K562 (cell line): ENCODE measurements at regions not wholly inside any gene's neighbourhood (a gene's known extent, or its start where the extent isn't known, plus 50 kb on each side); places are given as distances from the start of the nearest gene placed in this dataset.

Experiments
- ATAC-seq: fragments of 200-7000 bp; cut with Tn5 transposase; 3 replicates; pipeline ENCODE4 v1.9.1; 2020; ENCODE audit warnings: moderate library complexity
- BruUV-seq: library from RNA; stranded (reverse); fragments of 400-500 nt; replicated peaks from 2 replicates; lab custom pipeline; 2021; lab: Mats Ljungman, UMichigan
- CTCF ChIA-PET: fragments of 300-600 bp; formaldehyde crosslinking; extraction: SDS; loops from one replicate; lab custom pipeline; 2021; ENCODE audit warnings: low intra/inter-chr PET ratio; lab: Yijun Ruan, JAX
- POLR2A ChIA-PET: fragments of 300-600, 350-650 bp; sonication (Branson Sonifier 250); formaldehyde crosslinking; extraction: SDS; loops from one replicate; lab custom pipeline; 2021; ENCODE audit warnings: antibody characterized with exemption, inconsistent platforms; lab: Yijun Ruan, JAX
- DNase-seq, 4 experiments: peaks; one replicate each; pipeline versions ENCODE4 v3.0.0 to v3.0.0-alpha.2; 2011 to 2018; ENCODE audit warnings: low spot score in 3 of 4, mixed read lengths in 3 of 4; ENCODE audit errors: extremely low read depth in 1 of 4
- FAIRE-seq: peaks from 2 replicates; lab custom pipeline; 2011; peaks lifted over from hg19 to GRCh38; lab: Jason Lieb, UNC
- H2AFZ ChIP-seq: 2 replicates; pipeline ENCODE4 v1.6.0; 2011; ENCODE audit warnings: low read depth, low read length, control low read depth, inconsistent platforms
- H3K27ac ChIP-seq: fragments of 200-600 bp; 3 replicates; pipeline ENCODE4 v1.8.0; 2011; ENCODE audit warnings: low read depth, mild to moderate bottlenecking, control low read depth, inconsistent platforms, low read length, moderate library complexity, mixed read lengths; ENCODE audit errors: extremely low read depth
- H3K27me3 ChIP-seq, 2 experiments: fragments of 300-600 bp in 1 of 2; 2 replicates in 1 of 2; 3 replicates in 1 of 2; pipeline versions ENCODE4 v1.6.0 to v1.8.0; 2011; ENCODE audit warnings: inconsistent platforms in 2 of 2, low read length in 2 of 2, mild to moderate bottlenecking in 1 of 2, mixed read lengths in 1 of 2, moderate library complexity in 1 of 2; ENCODE audit not compliant: control insufficient read depth in 2 of 2, insufficient read depth in 2 of 2
- H3K36me3 ChIP-seq: fragments of 300-600 bp; 3 replicates; pipeline ENCODE4 v1.8.0; 2011; ENCODE audit warnings: mild to moderate bottlenecking, low read length, inconsistent platforms; ENCODE audit not compliant: control insufficient read depth, insufficient read depth
- H3K4me1 ChIP-seq, 2 experiments: fragments of 200-600 bp in 1 of 2; replicated peaks in 1 of 2; 2 replicates in 1 of 2; 3 replicates in 1 of 2; pipeline versions ENCODE4 v1.5.1 to v1.8.0; 2011; ENCODE audit warnings: inconsistent platforms in 2 of 2, low read length in 2 of 2, mild to moderate bottlenecking in 1 of 2, mixed read lengths in 1 of 2, moderate library complexity in 1 of 2; ENCODE audit not compliant: control insufficient read depth in 2 of 2, insufficient read depth in 2 of 2
- H3K4me2 ChIP-seq: 2 replicates; pipeline ENCODE4 v1.6.1; 2011; ENCODE audit warnings: low read length, control low read depth, inconsistent platforms, mixed read lengths; ENCODE audit not compliant: insufficient read depth
- H3K4me3 ChIP-seq: fragments of 200-600 bp; sonication (generic), shearing (Covaris generic); 2 replicates; pipeline ENCODE4 v1.5.1; 2016; ENCODE audit warnings: control low read depth, inconsistent platforms
- H3K79me2 ChIP-seq: fragments of 200-600 bp; 3 replicates; pipeline ENCODE4 v1.8.0; 2011; ENCODE audit warnings: low read length, inconsistent platforms; ENCODE audit not compliant: control insufficient read depth, insufficient read depth
- H3K9ac ChIP-seq, 2 experiments: 2 replicates each; pipeline versions ENCODE4 v1.6.0 to v1.6.1; 2011; ENCODE audit warnings: low read depth in 2 of 2, low read length in 2 of 2, control low read depth in 1 of 2, inconsistent platforms in 1 of 2, mild to moderate bottlenecking in 1 of 2, mixed read lengths in 1 of 2; ENCODE audit not compliant: insufficient read depth in 1 of 2
- H3K9me1 ChIP-seq: one replicate; pipeline ENCODE4 v1.6.0; 2011; ENCODE audit warnings: inconsistent platforms, mild to moderate bottlenecking, low read length, moderate library complexity; ENCODE audit not compliant: control insufficient read depth, insufficient read depth
- H3K9me3 ChIP-seq: replicated peaks from 2 replicates; pipeline ENCODE4 v1.5.1; 2011; ENCODE audit warnings: low read depth, low read length, inconsistent platforms; ENCODE audit not compliant: control insufficient read depth, insufficient read depth
- H4K20me1 ChIP-seq: replicated peaks from 2 replicates; pipeline ENCODE4 v1.6.1; 2011; ENCODE audit warnings: low read length, inconsistent platforms, mixed read lengths; ENCODE audit not compliant: control insufficient read depth, insufficient read depth
- ARHGAP35 ChIP-seq: fragments of 450-650 bp; IDR thresholded peaks from 2 replicates; pipeline ENCODE4 v1.6.1; 2018; ENCODE audit not compliant: partially characterized antibody
- FOXP4 ChIP-seq: sonication (generic); formaldehyde crosslinking; IDR thresholded peaks from 2 replicates; pipeline ENCODE4 v1.8.0; 2022; ENCODE audit warnings: mild to moderate bottlenecking, missing genetic modification reagents, borderline replicate concordance
- HSF4 ChIP-seq: fragments of 250-450 bp; sonication (Bioruptor Pico); IDR thresholded peaks from 2 replicates; pipeline ENCODE4 v2.1.2; 2022; ENCODE audit warnings: mild to moderate bottlenecking, moderate library complexity, borderline replicate concordance
- KHSRP ChIP-seq: fragments of 450-650 bp; IDR thresholded peaks from 2 replicates; pipeline ENCODE4 v1.6.1; 2017
- L3MBTL2 ChIP-seq: fragments of 450-650 bp; IDR thresholded peaks from 2 replicates; pipeline ENCODE4 v1.6.1; 2016; ENCODE audit warnings: mild to moderate bottlenecking, moderate library complexity
- RNF219 ChIP-seq: fragments of 250-450 bp; sonication (Bioruptor Pico); IDR thresholded peaks from 2 replicates; pipeline ENCODE4 v1.5.0; 2022; ENCODE audit warnings: mild to moderate bottlenecking
- SETDB1 ChIP-seq: IDR thresholded peaks from one replicate; pipeline ENCODE4 v1.6.1; 2012; ENCODE audit warnings: low read length, control low read depth, inconsistent platforms
- TCFL5 ChIP-seq: fragments of 250-450 bp; sonication (Bioruptor Pico); conservative IDR thresholded peaks from 2 replicates; pipeline ENCODE4 v1.6.1; 2021; ENCODE audit warnings: mild to moderate bottlenecking, moderate library complexity, matching md5 sums
- YY1 ChIP-seq, 3 experiments: IDR thresholded peaks; 2 replicates each; pipeline ENCODE4 v1.6.1; 2011; ENCODE audit warnings: low read length in 2 of 3, mild to moderate bottlenecking in 2 of 3, moderate library complexity in 2 of 3, borderline replicate concordance in 1 of 3, control low read depth in 1 of 3, low read depth in 1 of 3; ENCODE audit not compliant: insufficient read depth in 3 of 3, insufficient replicate concordance in 2 of 3, control insufficient read depth in 1 of 3, insufficient read length in 1 of 3; ENCODE audit errors: extremely low read depth in 1 of 3
- ZMIZ1 ChIP-seq, 2 experiments: fragments of 150-350 bp in 1 of 2; IDR thresholded peaks; 2 replicates each; pipeline ENCODE4 v1.6.1; 2012 to 2016; ENCODE audit warnings: low read depth in 2 of 2, low read length in 2 of 2, mild to moderate bottlenecking in 1 of 2, moderate library complexity in 1 of 2
- ZNF165 ChIP-seq: fragments of 250-450 bp; sonication (Bioruptor Pico); IDR thresholded peaks from 2 replicates; pipeline ENCODE4 v1.4.0; 2020; ENCODE audit warnings: borderline replicate concordance
- ZNF583 ChIP-seq: fragments of 250-450 bp; sonication (Bioruptor Pico); IDR thresholded peaks from 2 replicates; pipeline ENCODE4 v1.4.0; 2020
- ZNF586 ChIP-seq: fragments of 450-650 bp; formaldehyde crosslinking; conservative IDR thresholded peaks from 2 replicates; pipeline ENCODE4 v1.4.0; 2020; ENCODE audit warnings: mild to moderate bottlenecking, moderate library complexity
- WGBS: fragments of 100-300 bp; shearing (Covaris generic); methylation state at CpG from one replicate; pipeline ENCODE4 v1.1.6; 2016; ENCODE audit warnings: low coverage, mixed read lengths; ENCODE audit not compliant: insufficient coverage; ENCODE audit errors: missing lambda C conversion rate; 5-methylcytosine and 5-hydroxymethylcytosine counted together
- in situ Hi-C: fragments of 300-500 bp; cut with MboI; formaldehyde crosslinking; loops from 4 replicates; pipeline ENCODE4 v1.15.0; 2018; ENCODE audit warnings: inconsistent platforms, mixed read lengths
- intact Hi-C: fragments of 100-400 bp; cut with micrococcal nuclease; formaldehyde crosslinking; loops from 2 replicates; pipeline ENCODE4 v1.14.2; 2022

- Histone ChIP-seq H3K9ac (no peak overlapping the region), H3K9me1 (no peaks in the 10 kb centered on the region), H3K4me3 (no peak overlapping the region), H3K4me2 (no peak overlapping the region), H2AFZ (no peak overlapping the region), H3K4me1 (no peaks in the 10 kb centered on the region), H3K36me3 (no peaks in the 10 kb centered on the region), H3K27ac (no peak overlapping the region), H3K79me2 (no peaks in the 10 kb centered on the region), H3K27me3 (peaks cover 4 to 28% of the 10 kb centered on the region in 2 experiments; a peak in 3 of 5 replicates), H4K20me1 (no peaks in the 10 kb centered on the region), H3K9me3 (no peaks in the 10 kb centered on the region)
- TF ChIP-seq FOXP4 (CRISPR knock-in tag) (no peak), ZNF586 (CRISPR knock-in tag) (no peak), SETDB1 (no peak), HSF4 (CRISPR knock-in tag) (no peak), ZMIZ1 (IDR thresholded peaks at IDR 0.05; ENCODE audit: low read depth in 2 of 2, low read length in 2 of 2) (no peak), TCFL5 (no peak), YY1 (IDR thresholded peaks at IDR 0.05; ENCODE audit: borderline replicate concordance in 1 of 3, control insufficient read depth in 1 of 3, extremely low read depth in 1 of 3, insufficient read depth in 3 of 3, insufficient read length in 1 of 3, insufficient replicate concordance in 2 of 3, low read depth in 1 of 3, low read length in 2 of 3) (no peak), RNF219 (CRISPR knock-in tag) (no peak), L3MBTL2 (no peak), ARHGAP35 (no peak), ZNF583 (CRISPR knock-in tag) (no peak), ZNF165 (no peak), KHSRP (no peak)
- WGBS: 1% methylated on average over 9 of the region's 9 CpGs
- intact Hi-C loops: no loop called here
- POLR2A ChIA-PET: no interaction called here
- DNase-seq (no peak), FAIRE-seq (no peak), ATAC-seq (no peak)
- BruUV-seq: no TSS peak
- in situ Hi-C loops: no loop called here
- CTCF ChIA-PET: no interaction called here
Observed at GRCh38 chr10:117619707-117620405, 77.3 kb downstream of the EMX2 start.
